WERI-Rb-1 (cell line): ENCODE measurements at regions not wholly inside any gene's neighbourhood (a gene's known extent, or its start where the extent isn't known, plus 50 kb on each side); places are given as distances from the start of the nearest gene placed in this dataset.

Source experiments
- DNase-seq: peaks from one replicate; pipeline ENCODE4 v3.0.0-alpha.2; 2020
- H3K27ac ChIP-seq: fragments of 250-450 bp; sonication (Bioruptor Pico); 2 replicates; pipeline ENCODE4 v1.5.1; 2020; ENCODE audit warnings: mild to moderate bottlenecking, moderate library complexity
- H3K27me3 ChIP-seq: fragments of 250-450 bp; sonication (Bioruptor Pico); 2 replicates; pipeline ENCODE4 v1.5.1; 2021; ENCODE audit warnings: mild to moderate bottlenecking, low read depth, moderate library complexity; ENCODE audit not compliant: insufficient read depth, severe bottlenecking
- H3K36me3 ChIP-seq: fragments of 250-450 bp; sonication (Bioruptor Pico); 2 replicates; pipeline ENCODE4 v1.5.1; 2020; ENCODE audit warnings: mild to moderate bottlenecking, moderate library complexity
- H3K4me3 ChIP-seq: 2 replicates; pipeline ENCODE4 v1.5.1; 2011; ENCODE audit warnings: low read depth, mild to moderate bottlenecking, control low read depth, low read length
- H3K9me3 ChIP-seq: fragments of 250-450 bp; sonication (Bioruptor Pico); 2 replicates; pipeline ENCODE4 v1.5.1; 2021; ENCODE audit warnings: mild to moderate bottlenecking, moderate library complexity; ENCODE audit not compliant: severe bottlenecking
- TF ChIP-seq, protein P1 (sequence below): IDR thresholded peaks from 2 replicates; pipeline ENCODE4 v1.5.1; 2011; ENCODE audit warnings: low read depth, mild to moderate bottlenecking, control low read depth, inconsistent platforms, low read length

DNA sequence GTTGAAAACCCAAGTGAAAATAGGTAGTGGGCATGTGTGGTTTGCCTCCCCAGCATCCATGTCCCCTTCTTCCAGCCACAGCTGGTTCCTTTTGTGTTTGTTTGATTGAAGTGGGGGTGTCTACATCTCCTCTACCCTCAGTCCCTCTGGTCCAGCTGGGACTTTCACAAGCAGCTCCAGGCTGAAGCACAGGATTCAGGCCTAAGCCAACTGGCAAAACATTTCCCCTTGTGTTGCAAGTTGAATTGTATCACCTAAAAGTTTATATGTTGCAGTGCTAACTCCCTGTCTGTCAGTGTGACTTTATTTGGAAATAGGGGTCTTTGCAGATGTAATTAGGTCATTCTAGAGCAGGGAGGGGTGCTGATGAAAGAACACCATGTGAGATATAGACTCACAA lies 205.9 kb upstream of the ASIC2 start:
- Histone ChIP-seq H3K36me3 (no peaks in the 10 kb centered on the region), H3K4me3 (no peak overlapping the region), H3K27ac (no peak overlapping the region), H3K9me3 (no peaks in the 10 kb centered on the region), H3K27me3 (no peaks in the 10 kb centered on the region)
- no peak for DNase-seq
- TF ChIP-seq, protein P1, sequence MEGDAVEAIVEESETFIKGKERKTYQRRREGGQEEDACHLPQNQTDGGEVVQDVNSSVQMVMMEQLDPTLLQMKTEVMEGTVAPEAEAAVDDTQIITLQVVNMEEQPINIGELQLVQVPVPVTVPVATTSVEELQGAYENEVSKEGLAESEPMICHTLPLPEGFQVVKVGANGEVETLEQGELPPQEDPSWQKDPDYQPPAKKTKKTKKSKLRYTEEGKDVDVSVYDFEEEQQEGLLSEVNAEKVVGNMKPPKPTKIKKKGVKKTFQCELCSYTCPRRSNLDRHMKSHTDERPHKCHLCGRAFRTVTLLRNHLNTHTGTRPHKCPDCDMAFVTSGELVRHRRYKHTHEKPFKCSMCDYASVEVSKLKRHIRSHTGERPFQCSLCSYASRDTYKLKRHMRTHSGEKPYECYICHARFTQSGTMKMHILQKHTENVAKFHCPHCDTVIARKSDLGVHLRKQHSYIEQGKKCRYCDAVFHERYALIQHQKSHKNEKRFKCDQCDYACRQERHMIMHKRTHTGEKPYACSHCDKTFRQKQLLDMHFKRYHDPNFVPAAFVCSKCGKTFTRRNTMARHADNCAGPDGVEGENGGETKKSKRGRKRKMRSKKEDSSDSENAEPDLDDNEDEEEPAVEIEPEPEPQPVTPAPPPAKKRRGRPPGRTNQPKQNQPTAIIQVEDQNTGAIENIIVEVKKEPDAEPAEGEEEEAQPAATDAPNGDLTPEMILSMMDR: no peak

DNA sequence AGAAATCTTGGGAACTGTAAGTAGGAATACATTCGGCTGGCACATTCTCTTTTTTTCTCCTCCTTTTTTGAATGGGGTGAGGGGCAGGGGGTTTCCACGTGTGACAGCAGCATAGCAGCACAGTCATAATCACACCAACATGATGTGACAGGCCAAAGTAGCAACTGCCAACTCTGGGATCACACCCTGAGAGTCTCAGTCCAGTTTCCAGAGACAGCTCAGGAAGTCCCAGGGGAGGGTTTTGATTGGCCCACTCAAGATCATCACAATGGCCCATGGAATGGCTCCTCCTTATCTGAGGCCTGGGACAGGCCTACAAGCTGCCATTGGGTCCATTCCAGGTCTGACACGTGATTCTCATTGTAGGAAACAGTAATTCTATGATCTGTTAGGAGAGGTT lies 207.1 kb upstream of the ASIC2 start:
- H3K9me3 ChIP-seq: no peaks in the 10 kb centered on the region
- TF ChIP-seq, protein P1: no peak
- no peak overlapping the region for H3K27ac ChIP-seq
- H3K4me3 ChIP-seq: no peak overlapping the region
- H3K27me3 ChIP-seq: no peaks in the 10 kb centered on the region
- DNase-seq: no peak
- H3K36me3 ChIP-seq: no peaks in the 10 kb centered on the region

DNA sequence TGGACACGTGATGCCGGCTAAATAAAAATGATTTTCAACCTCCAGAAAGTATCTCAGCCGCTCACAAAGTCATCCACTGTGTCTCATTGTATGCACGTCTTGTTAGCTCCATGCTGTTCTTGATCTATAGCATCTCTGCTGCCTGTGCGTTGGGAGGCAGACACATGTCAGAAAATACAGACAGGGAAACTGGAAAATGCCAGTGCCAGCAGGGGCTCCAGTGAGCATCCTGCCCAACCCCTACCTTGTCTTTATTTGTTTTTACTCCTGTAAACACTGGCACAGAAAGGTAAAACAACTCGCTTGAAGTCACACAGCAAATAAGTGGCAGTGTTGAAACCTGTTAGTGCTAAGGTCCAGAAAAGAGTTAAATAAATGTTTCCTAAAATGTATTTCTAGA lies 208.1 kb upstream of the ASIC2 start:
- no peaks in the 10 kb centered on the region for H3K9me3 ChIP-seq
- H3K27me3 ChIP-seq: no peaks in the 10 kb centered on the region
- H3K27ac ChIP-seq: no peak overlapping the region
- H3K36me3 ChIP-seq: no peaks in the 10 kb centered on the region
- no peak overlapping the region for H3K4me3 ChIP-seq
- TF ChIP-seq, protein P1: peak; percentile 37
- DNase-seq: no peak

DNA sequence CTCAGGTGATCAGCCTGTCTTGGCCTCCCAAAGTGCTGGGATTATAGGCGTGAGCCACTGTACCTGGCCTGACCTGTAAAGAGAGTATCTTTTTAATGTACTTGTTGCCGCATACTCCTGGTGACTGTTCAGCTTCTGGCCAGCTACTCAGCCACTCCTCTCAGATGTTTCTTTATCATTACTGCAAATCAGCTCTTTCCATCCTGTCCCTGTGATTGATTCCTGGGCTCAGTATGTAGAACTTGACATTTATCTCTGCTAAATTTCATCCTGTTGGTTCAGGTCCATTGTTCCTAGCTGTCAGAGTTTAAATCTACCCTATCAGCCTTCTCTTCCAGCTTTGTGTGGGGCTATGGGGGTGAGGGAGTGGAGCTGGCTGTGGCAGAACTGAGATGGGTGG lies 211.5 kb upstream of the ASIC2 start:
- Histone ChIP-seq H3K27ac (no peak overlapping the region), H3K27me3 (no peaks in the 10 kb centered on the region), H3K9me3 (no peaks in the 10 kb centered on the region), H3K4me3 (no peak overlapping the region), H3K36me3 (no peaks in the 10 kb centered on the region)
- TF ChIP-seq, protein P1: no peak
- DNase-seq: no peak

DNA sequence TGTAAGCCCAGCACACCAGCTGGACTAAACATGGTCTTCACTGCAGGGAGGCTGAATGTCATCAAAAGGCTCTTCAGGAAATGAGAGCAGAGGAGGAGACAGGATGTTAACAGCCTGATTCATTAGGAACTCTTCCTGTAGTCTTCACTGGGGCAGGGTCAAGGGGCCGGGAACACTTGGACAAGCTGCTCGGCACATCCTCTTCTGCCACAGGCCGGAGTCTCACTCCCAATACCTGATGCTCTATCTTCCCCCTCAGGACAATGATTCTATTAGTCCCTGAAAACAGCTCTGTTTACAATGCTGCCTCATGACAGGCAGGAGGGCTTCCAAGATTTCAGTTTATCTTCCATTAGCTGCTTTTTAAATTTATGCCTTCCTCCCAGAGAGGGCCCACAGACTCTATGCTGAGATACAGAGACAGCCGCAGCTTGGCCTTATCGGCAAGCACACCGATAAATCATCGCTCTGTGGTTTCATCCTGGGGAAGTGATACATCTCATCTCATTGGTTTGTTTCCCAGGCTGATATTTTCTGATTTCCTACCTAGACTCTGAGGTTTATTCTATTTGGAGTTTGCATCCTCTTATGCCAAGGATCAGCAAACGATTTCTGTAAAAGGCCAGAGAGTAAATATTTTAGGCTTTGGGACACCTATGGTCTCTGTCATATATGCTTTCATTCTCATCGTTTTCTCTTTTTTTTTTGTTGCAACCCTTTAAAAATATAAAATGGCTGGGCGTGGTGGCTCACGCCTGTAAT lies 214.0 kb upstream of the ASIC2 start:
- DNase-seq: no peak
- no peak overlapping the region for H3K4me3 ChIP-seq
- no peaks in the 10 kb centered on the region for H3K27me3 ChIP-seq
- no peak overlapping the region for H3K27ac ChIP-seq
- TF ChIP-seq, protein P1: no peak
- no peaks in the 10 kb centered on the region for H3K36me3 ChIP-seq
- H3K9me3 ChIP-seq: no peaks in the 10 kb centered on the region

DNA sequence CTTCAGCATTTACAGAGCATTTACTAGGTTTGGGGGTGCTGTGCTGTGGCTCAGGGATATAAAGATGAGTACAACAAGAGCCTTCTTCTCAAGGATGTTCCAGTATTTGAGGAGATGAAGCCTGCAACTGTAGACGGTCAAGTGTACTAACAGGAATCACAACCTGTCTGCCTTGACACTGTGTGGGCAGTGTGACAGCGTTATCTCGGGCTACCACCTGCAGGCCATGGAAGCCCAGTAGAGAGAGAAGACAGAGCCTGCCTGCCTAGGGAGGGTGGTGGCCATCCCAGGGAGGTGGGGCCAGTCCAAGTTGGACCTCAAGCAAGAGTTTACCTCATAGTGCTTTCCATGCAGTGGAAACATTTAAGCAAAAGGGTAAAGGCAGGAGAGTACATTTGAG lies 215.1 kb upstream of the ASIC2 start:
- TF ChIP-seq, protein P1: no peak
- no peak for DNase-seq
- Histone ChIP-seq H3K27ac (no peak overlapping the region), H3K36me3 (no peaks in the 10 kb centered on the region), H3K4me3 (no peak overlapping the region), H3K27me3 (no peaks in the 10 kb centered on the region), H3K9me3 (no peaks in the 10 kb centered on the region)
